ENCODE measurements at regions not wholly inside any gene's neighbourhood (a gene's known extent, or its start where the extent isn't known, plus 50 kb on each side); places are given as distances from the start of the nearest gene placed in this dataset.

DNA sequence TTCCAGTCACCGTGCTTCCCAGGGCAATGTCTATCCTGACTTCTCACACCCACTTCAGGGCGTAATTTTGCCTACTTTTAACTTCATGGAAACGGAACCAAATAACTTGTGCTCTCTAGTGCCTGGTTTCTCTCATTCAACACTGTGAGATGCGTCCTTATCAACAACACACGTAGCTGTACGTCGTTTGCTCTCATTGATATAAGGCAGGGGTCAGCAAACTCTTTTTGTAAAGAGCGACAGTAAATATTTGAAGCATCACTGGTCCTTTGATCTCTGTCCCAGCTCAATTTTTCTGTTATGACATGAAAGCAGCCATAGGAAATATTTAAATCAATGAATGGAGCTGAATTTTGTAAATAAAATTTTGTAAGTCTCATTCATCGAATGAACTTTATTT is 239.3 kb upstream of the KCNG1 start:
- DNase-seq: no peak
- no CpG with 5 or more reads among the region's 9 CpGs for WGBS (ENCODE audit: extremely low coverage, insufficient coverage, low lambda C conversion rate)
- H3K79me2 ChIP-seq (ENCODE audit: control insufficient read depth, insufficient read depth, low read length): no peaks in the 10 kb centered on the region
- no peak overlapping the region for H2BK120ac ChIP-seq (ENCODE audit: low read depth, low read length)
- no peaks in the 10 kb centered on the region for H3K27me3 ChIP-seq (ENCODE audit: insufficient read depth, low read length, poor library complexity)
- H3K4me2 ChIP-seq (ENCODE audit: low read length): no peak overlapping the region
- no peak overlapping the region for H3K56ac ChIP-seq (ENCODE audit: low read length)
- no peaks in the 10 kb centered on the region for H3K36me3 ChIP-seq (ENCODE audit: control insufficient read depth, insufficient read depth, low read length)
- peaks cover 8% of the 10 kb centered on the region for H3K4me1 ChIP-seq (ENCODE audit: control insufficient read depth, low read depth, low read length)
- no peak overlapping the region for H3K4me3 ChIP-seq (ENCODE audit: low read length)
- H3K18ac ChIP-seq (ENCODE audit: low read length): no peak overlapping the region
- no peak overlapping the region for H2BK15ac ChIP-seq (replicated peaks; ENCODE audit: low read depth)
- no peak overlapping the region for H3K9ac ChIP-seq (ENCODE audit: low read length)
- no peaks in the 10 kb centered on the region for H3K79me1 ChIP-seq (ENCODE audit: low read length)
- no peak overlapping the region for H2AK5ac ChIP-seq (ENCODE audit: low read length)
- H3K27ac ChIP-seq (ENCODE audit: low read depth, low read length): no peak overlapping the region
- H4K8ac ChIP-seq (ENCODE audit: low read depth, low read length): no peak overlapping the region
- H2BK5ac ChIP-seq (ENCODE audit: low read length): no peak overlapping the region
- H3K23ac ChIP-seq (ENCODE audit: low read length): no peak overlapping the region
- H3K4ac ChIP-seq (ENCODE audit: low read depth, low read length): no peak overlapping the region
- H4K5ac ChIP-seq (ENCODE audit: low read length): no peak overlapping the region

DNA sequence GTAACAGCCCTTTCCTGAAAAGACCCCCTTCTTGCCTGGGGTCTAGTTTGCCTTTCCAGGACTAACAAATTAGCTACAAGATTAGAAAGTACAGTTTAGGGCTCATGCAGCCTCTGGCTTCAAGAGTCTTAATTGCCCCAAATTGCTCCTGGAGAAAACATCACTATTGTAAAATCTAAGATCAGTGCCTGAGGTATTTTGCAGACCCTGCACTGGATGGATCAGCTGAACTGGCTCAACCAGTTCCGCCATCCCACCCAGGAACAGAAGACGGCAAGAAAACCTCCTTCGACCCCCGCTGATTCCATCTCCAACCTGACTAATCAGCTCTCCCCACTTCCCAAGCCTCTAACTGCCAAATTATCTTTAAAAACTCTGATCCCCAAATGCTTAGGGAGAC is 236.5 kb upstream of the KCNG1 start:
- H3K79me1 ChIP-seq (ENCODE audit: low read length): no peaks in the 10 kb centered on the region
- H2BK15ac ChIP-seq (replicated peaks; ENCODE audit: low read depth): no peak overlapping the region
- H4K8ac ChIP-seq (ENCODE audit: low read depth, low read length): no peak overlapping the region
- H2AK5ac ChIP-seq (ENCODE audit: low read length): no peak overlapping the region
- no peak overlapping the region for H3K4me2 ChIP-seq (ENCODE audit: low read length)
- H3K56ac ChIP-seq (ENCODE audit: low read length): no peak overlapping the region
- H2BK120ac ChIP-seq (ENCODE audit: low read depth, low read length): no peak overlapping the region
- no peaks in the 10 kb centered on the region for H3K27me3 ChIP-seq (ENCODE audit: insufficient read depth, low read length, poor library complexity)
- H2BK5ac ChIP-seq (ENCODE audit: low read length): no peak overlapping the region
- H3K4ac ChIP-seq (ENCODE audit: low read depth, low read length): no peak overlapping the region
- no peak overlapping the region for H3K23ac ChIP-seq (ENCODE audit: low read length)
- peak; percentile 51 for DNase-seq
- no peak overlapping the region for H3K18ac ChIP-seq (ENCODE audit: low read length)
- H3K4me1 ChIP-seq (ENCODE audit: control insufficient read depth, low read depth, low read length): peaks cover 8% of the 10 kb centered on the region
- H4K5ac ChIP-seq (ENCODE audit: low read length): no peak overlapping the region
- H3K79me2 ChIP-seq (ENCODE audit: control insufficient read depth, insufficient read depth, low read length): no peaks in the 10 kb centered on the region
- no peaks in the 10 kb centered on the region for H3K36me3 ChIP-seq (ENCODE audit: control insufficient read depth, insufficient read depth, low read length)
- H3K9ac ChIP-seq (ENCODE audit: low read length): no peak overlapping the region
- no CpG with 5 or more reads among the region's 4 CpGs for WGBS (ENCODE audit: extremely low coverage, insufficient coverage, low lambda C conversion rate)
- H3K4me3 ChIP-seq (ENCODE audit: low read length): no peak overlapping the region
- H3K27ac ChIP-seq (ENCODE audit: low read depth, low read length): no peak overlapping the region

DNA sequence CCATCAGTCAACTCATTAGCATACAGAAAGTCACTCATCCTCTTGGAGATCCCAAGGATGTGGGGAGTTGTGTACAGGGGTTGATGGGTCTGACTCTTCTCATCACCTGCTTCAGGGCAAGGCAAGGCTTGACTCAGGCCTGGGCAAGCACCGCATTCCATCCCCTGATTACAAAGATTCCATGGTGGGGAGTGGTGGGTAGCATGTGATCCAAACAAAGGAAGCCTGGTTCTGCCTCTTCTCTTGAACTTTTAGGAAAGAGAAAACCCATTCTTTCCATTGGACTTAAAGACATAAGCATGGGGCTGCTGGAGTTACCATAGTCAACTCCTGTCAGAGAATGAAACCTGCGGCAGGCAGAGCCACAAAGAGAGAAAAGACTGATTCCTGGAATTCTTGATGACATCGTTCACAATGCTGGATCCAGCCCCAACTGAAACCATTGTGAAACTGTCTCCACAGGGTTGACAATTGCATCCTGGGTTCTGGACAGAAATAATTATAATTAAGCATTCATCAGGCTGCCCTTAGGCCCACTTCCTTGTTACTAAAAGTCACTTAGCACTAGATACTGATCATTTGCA is 235.8 kb upstream of the KCNG1 start:
- no peak overlapping the region for H2AK5ac ChIP-seq (ENCODE audit: low read length)
- no peak overlapping the region for H3K9ac ChIP-seq (ENCODE audit: low read length)
- H3K4me1 ChIP-seq (ENCODE audit: control insufficient read depth, low read depth, low read length): peaks cover 8% of the 10 kb centered on the region
- H3K36me3 ChIP-seq (ENCODE audit: control insufficient read depth, insufficient read depth, low read length): no peaks in the 10 kb centered on the region
- H2BK15ac ChIP-seq (replicated peaks; ENCODE audit: low read depth): peak overlapping the region; percentile 27
- no peak overlapping the region for H3K4ac ChIP-seq (ENCODE audit: low read depth, low read length)
- no peak overlapping the region for H3K4me3 ChIP-seq (ENCODE audit: low read length)
- no CpG with 5 or more reads among the region's 3 CpGs for WGBS (ENCODE audit: extremely low coverage, insufficient coverage, low lambda C conversion rate)
- H3K4me2 ChIP-seq (ENCODE audit: low read length): no peak overlapping the region
- DNase-seq: peak; percentile 86
- H3K27me3 ChIP-seq (ENCODE audit: insufficient read depth, low read length, poor library complexity): no peaks in the 10 kb centered on the region
- H3K27ac ChIP-seq (ENCODE audit: low read depth, low read length): no peak overlapping the region
- no peaks in the 10 kb centered on the region for H3K79me2 ChIP-seq (ENCODE audit: control insufficient read depth, insufficient read depth, low read length)
- H3K79me1 ChIP-seq (ENCODE audit: low read length): no peaks in the 10 kb centered on the region
- H4K5ac ChIP-seq (ENCODE audit: low read length): no peak overlapping the region
- H3K18ac ChIP-seq (ENCODE audit: low read length): no peak overlapping the region
- no peak overlapping the region for H4K8ac ChIP-seq (ENCODE audit: low read depth, low read length)
- no peak overlapping the region for H3K23ac ChIP-seq (ENCODE audit: low read length)
- H2BK5ac ChIP-seq (ENCODE audit: low read length): no peak overlapping the region
- no peak overlapping the region for H2BK120ac ChIP-seq (ENCODE audit: low read depth, low read length)
- no peak overlapping the region for H3K56ac ChIP-seq (ENCODE audit: low read length)

DNA sequence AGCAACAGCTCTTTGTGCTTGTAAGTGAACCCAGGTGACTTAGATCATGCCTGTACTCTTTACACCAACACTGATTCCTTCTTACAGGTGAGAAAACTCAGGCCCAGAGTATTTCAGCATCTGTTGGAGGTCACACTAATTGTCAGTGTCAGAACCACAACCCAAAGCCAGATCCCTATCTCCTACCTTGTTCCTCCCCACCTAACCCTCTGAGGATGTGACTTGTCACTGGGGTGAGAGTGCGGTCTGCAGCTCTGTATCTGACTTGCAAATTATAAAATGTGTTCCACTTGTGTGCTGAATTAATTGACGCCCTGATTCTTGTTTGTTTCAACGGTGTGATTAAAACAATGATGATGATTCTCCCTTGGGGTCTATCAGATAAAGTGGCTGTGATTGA is 232.5 kb upstream of the KCNG1 start:
- no CpG with 5 or more reads among the region's 3 CpGs for WGBS (ENCODE audit: extremely low coverage, insufficient coverage, low lambda C conversion rate)

DNA sequence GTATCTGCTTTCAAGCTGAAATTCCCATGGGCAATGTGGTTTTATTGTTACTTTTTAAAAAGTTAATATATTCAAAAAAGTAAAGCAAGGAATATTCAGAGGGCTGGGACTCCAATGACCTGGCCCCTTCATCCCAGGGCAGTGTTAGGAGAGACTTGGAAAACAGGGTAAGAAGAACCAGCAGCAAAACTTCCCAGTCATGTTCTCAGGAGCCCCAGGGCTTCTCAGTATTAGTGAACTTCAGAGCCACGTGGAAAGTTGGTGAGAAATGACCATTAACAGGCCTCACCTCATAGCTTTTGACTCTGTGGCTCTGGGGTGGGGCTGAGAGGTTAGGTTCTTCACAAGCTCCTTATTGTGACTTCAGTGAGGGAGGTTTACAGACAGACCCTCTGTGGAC is 230.4 kb upstream of the KCNG1 start:
- Histone ChIP-seq H2BK5ac (ENCODE audit: low read length) (no peak overlapping the region), H3K4ac (ENCODE audit: low read depth, low read length) (no peak overlapping the region), H3K36me3 (ENCODE audit: control insufficient read depth, insufficient read depth, low read length) (no peaks in the 10 kb centered on the region), H4K8ac (ENCODE audit: low read depth, low read length) (no peak overlapping the region), H3K18ac (ENCODE audit: low read length) (no peak overlapping the region), H3K4me2 (ENCODE audit: low read length) (no peak overlapping the region), H2BK120ac (ENCODE audit: low read depth, low read length) (no peak overlapping the region), H2AK5ac (ENCODE audit: low read length) (no peak overlapping the region), H3K9ac (ENCODE audit: low read length) (no peak overlapping the region), H3K27me3 (ENCODE audit: insufficient read depth, low read length, poor library complexity) (no peaks in the 10 kb centered on the region), H3K79me2 (ENCODE audit: control insufficient read depth, insufficient read depth, low read length) (no peaks in the 10 kb centered on the region), H4K5ac (ENCODE audit: low read length) (no peak overlapping the region), H3K4me3 (ENCODE audit: low read length) (no peak overlapping the region), H2BK15ac (replicated peaks; ENCODE audit: low read depth) (no peak overlapping the region), H3K79me1 (ENCODE audit: low read length) (no peaks in the 10 kb centered on the region), H3K4me1 (ENCODE audit: control insufficient read depth, low read depth, low read length) (peaks cover 5% of the 10 kb centered on the region), H3K23ac (ENCODE audit: low read length) (no peak overlapping the region), H3K56ac (ENCODE audit: low read length) (no peak overlapping the region), H3K27ac (ENCODE audit: low read depth, low read length) (no peak overlapping the region)
- DNase-seq: no peak
- no CpG with 5 or more reads among the region's 1 CpG for WGBS (ENCODE audit: extremely low coverage, insufficient coverage, low lambda C conversion rate)

More for the DNA sequence above, 232.5 kb upstream of the KCNG1 start:
- no peak overlapping the region for H3K4ac ChIP-seq (ENCODE audit: low read depth, low read length)
- no peak overlapping the region for H3K4me3 ChIP-seq (ENCODE audit: low read length)
- no peak overlapping the region for H3K18ac ChIP-seq (ENCODE audit: low read length)
- no peak overlapping the region for H4K5ac ChIP-seq (ENCODE audit: low read length)
- H3K23ac ChIP-seq (ENCODE audit: low read length): no peak overlapping the region
- no peak overlapping the region for H2BK5ac ChIP-seq (ENCODE audit: low read length)
- H2AK5ac ChIP-seq (ENCODE audit: low read length): no peak overlapping the region
- no peaks in the 10 kb centered on the region for H3K27me3 ChIP-seq (ENCODE audit: insufficient read depth, low read length, poor library complexity)
- no peaks in the 10 kb centered on the region for H3K36me3 ChIP-seq (ENCODE audit: control insufficient read depth, insufficient read depth, low read length)
- no peak overlapping the region for H2BK120ac ChIP-seq (ENCODE audit: low read depth, low read length)
- H3K27ac ChIP-seq (ENCODE audit: low read depth, low read length): no peak overlapping the region
- H3K79me2 ChIP-seq (ENCODE audit: control insufficient read depth, insufficient read depth, low read length): no peaks in the 10 kb centered on the region
- no peak overlapping the region for H3K4me2 ChIP-seq (ENCODE audit: low read length)
- H3K9ac ChIP-seq (ENCODE audit: low read length): no peak overlapping the region
- H2BK15ac ChIP-seq (replicated peaks; ENCODE audit: low read depth): no peak overlapping the region
- H3K56ac ChIP-seq (ENCODE audit: low read length): no peak overlapping the region
- H3K79me1 ChIP-seq (ENCODE audit: low read length): no peaks in the 10 kb centered on the region
- peaks cover 8% of the 10 kb centered on the region for H3K4me1 ChIP-seq (ENCODE audit: control insufficient read depth, low read depth, low read length)
- no peak for DNase-seq
- H4K8ac ChIP-seq (ENCODE audit: low read depth, low read length): no peak overlapping the region

DNA sequence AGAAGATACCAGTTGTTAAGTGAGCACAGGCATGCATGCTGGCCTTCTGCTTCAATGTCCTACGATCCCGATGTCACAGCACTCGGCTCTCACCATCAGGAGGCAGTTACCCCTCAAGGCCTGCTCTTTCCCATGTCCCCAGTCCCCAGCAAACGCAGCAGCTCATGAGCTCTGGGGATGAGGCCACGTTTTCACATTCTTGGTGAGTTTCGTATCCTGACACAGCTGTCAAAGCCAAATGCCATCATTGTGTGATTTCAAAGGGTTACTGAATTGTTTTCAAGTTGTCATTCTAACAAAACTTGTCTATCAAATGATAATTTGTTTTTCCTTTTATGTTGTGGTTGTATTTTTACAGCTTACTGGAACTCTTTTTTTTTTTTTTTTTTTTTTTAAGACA is 226.9 kb upstream of the KCNG1 start:
- WGBS (ENCODE audit: extremely low coverage, insufficient coverage, low lambda C conversion rate): no CpG with 5 or more reads among the region's 6 CpGs
- peak; percentile 39 for DNase-seq
- no peak overlapping the region for H3K4ac ChIP-seq (ENCODE audit: low read depth, low read length)
- no peak overlapping the region for H3K56ac ChIP-seq (ENCODE audit: low read length)
- no peak overlapping the region for H3K4me3 ChIP-seq (ENCODE audit: low read length)
- no peak overlapping the region for H2BK120ac ChIP-seq (ENCODE audit: low read depth, low read length)
- no peak overlapping the region for H4K8ac ChIP-seq (ENCODE audit: low read depth, low read length)
- no peaks in the 10 kb centered on the region for H3K27me3 ChIP-seq (ENCODE audit: insufficient read depth, low read length, poor library complexity)
- no peak overlapping the region for H3K18ac ChIP-seq (ENCODE audit: low read length)
- H4K5ac ChIP-seq (ENCODE audit: low read length): no peak overlapping the region
- H2BK5ac ChIP-seq (ENCODE audit: low read length): no peak overlapping the region
- H3K27ac ChIP-seq (ENCODE audit: low read depth, low read length): no peak overlapping the region
- peaks cover 5% of the 10 kb centered on the region for H3K4me1 ChIP-seq (ENCODE audit: control insufficient read depth, low read depth, low read length)
- H3K79me2 ChIP-seq (ENCODE audit: control insufficient read depth, insufficient read depth, low read length): no peaks in the 10 kb centered on the region
- no peak overlapping the region for H3K9ac ChIP-seq (ENCODE audit: low read length)
- no peak overlapping the region for H2BK15ac ChIP-seq (replicated peaks; ENCODE audit: low read depth)
- H3K79me1 ChIP-seq (ENCODE audit: low read length): no peaks in the 10 kb centered on the region
- H3K36me3 ChIP-seq (ENCODE audit: control insufficient read depth, insufficient read depth, low read length): no peaks in the 10 kb centered on the region
- H2AK5ac ChIP-seq (ENCODE audit: low read length): no peak overlapping the region
- no peak overlapping the region for H3K23ac ChIP-seq (ENCODE audit: low read length)
- H3K4me2 ChIP-seq (ENCODE audit: low read length): no peak overlapping the region
